Neural cell (in vitro differentiated cells): ENCODE measurements at regions not wholly inside any gene's neighbourhood (a gene's known extent, or its start where the extent isn't known, plus 50 kb on each side); places are given as distances from the start of the nearest gene placed in this dataset.

ENCODE experiments used
- H2AFZ ChIP-seq: fragments of 200-600, 300-800 bp; sonication (generic), shearing (Covaris generic); 2 replicates; pipeline ENCODE4 v1.6.0; 2014; ENCODE audit warnings: low read depth, mild to moderate bottlenecking, antibody characterized with exemption, low read length, moderate library complexity
- H3F3A ChIP-seq: fragments of 200-600 bp; shearing (Covaris generic); 2 replicates; pipeline ENCODE4 v1.6.1; 2016; ENCODE audit warnings: mild to moderate bottlenecking, moderate library complexity, mixed read lengths, antibody characterized with exemption, low read length; ENCODE audit not compliant: insufficient read depth, poor library complexity, severe bottlenecking
- H3K27ac ChIP-seq: fragments of 200-600, 300-800 bp; sonication (generic), shearing (Covaris generic); 2 replicates; pipeline ENCODE4 v1.5.1; 2014; ENCODE audit warnings: mild to moderate bottlenecking, low read length, moderate library complexity
- H3K27me3 ChIP-seq: fragments of 300-800, 200-600 bp; sonication (generic), shearing (Covaris generic); 2 replicates; pipeline ENCODE4 v1.6.0; 2014; ENCODE audit warnings: mild to moderate bottlenecking, low read depth, low read length, moderate library complexity; ENCODE audit not compliant: insufficient read depth
- H3K36me3 ChIP-seq: fragments of 300-800, 200-600 bp; sonication (generic), shearing (Covaris generic); 2 replicates; pipeline ENCODE4 v1.5.1; 2014; ENCODE audit warnings: mild to moderate bottlenecking, antibody characterized with exemption, low read length, moderate library complexity; ENCODE audit not compliant: insufficient read depth
- H3K4me2 ChIP-seq: fragments of 300-800, 200-600 bp; sonication (generic), shearing (Covaris generic); 2 replicates; pipeline ENCODE4 v1.6.0; 2014; ENCODE audit warnings: mild to moderate bottlenecking, low read length
- H3K4me3 ChIP-seq: fragments of 300-800, 200-600 bp; sonication (generic), shearing (Covaris generic); 2 replicates; pipeline ENCODE4 v1.5.1; 2014; ENCODE audit warnings: mild to moderate bottlenecking, low read length, moderate library complexity
- H3K79me2 ChIP-seq: fragments of 200-600 bp; shearing (Covaris generic); replicated peaks from 2 replicates; pipeline ENCODE4 v1.6.0; 2014; ENCODE audit warnings: mild to moderate bottlenecking, low read length, moderate library complexity; ENCODE audit not compliant: insufficient read depth
- H3K9ac ChIP-seq: fragments of 300-800, 200-600 bp; sonication (generic), shearing (Covaris generic); 2 replicates; pipeline ENCODE4 v1.6.1; 2016; ENCODE audit warnings: mild to moderate bottlenecking, low read length, mixed read lengths
- H3K9me2 ChIP-seq: fragments of 200-600 bp; shearing (Covaris generic); 2 replicates; pipeline ENCODE4 v1.6.1; 2016; ENCODE audit warnings: mild to moderate bottlenecking, low read length, mixed read lengths; ENCODE audit not compliant: insufficient read depth
- H3K9me3 ChIP-seq: fragments of 200-600, 300-800 bp; sonication (generic), shearing (Covaris generic); 2 replicates; pipeline ENCODE4 v1.6.1; 2016; ENCODE audit warnings: mild to moderate bottlenecking, mixed run types, low read length, moderate library complexity, mixed read lengths
- H4K20me1 ChIP-seq: fragments of 200-600 bp; shearing (Covaris generic); 2 replicates; pipeline ENCODE4 v1.6.1; 2016; ENCODE audit warnings: mild to moderate bottlenecking, mixed run types; ENCODE audit not compliant: insufficient read depth
- CTCF ChIP-seq: fragments of 450-650 bp; IDR thresholded peaks from 2 replicates; pipeline ENCODE4 v1.5.1; 2014; ENCODE audit warnings: antibody characterized with exemption, mild to moderate bottlenecking, moderate library complexity; ENCODE audit not compliant: poor library complexity, severe bottlenecking
- EP300 ChIP-seq: fragments of 450-650 bp; conservative IDR thresholded peaks from 2 replicates; pipeline ENCODE4 v1.6.1; 2014; ENCODE audit warnings: antibody characterized with exemption, mild to moderate bottlenecking, moderate library complexity; ENCODE audit not compliant: poor library complexity, severe bottlenecking
- EZH2 ChIP-seq: fragments of 200-600, 300-800 bp; shearing (Covaris generic), sonication (generic); IDR thresholded peaks from 2 replicates; pipeline ENCODE4 v1.6.1; 2014; ENCODE audit warnings: antibody characterized with exemption, low read length, borderline replicate concordance, mild to moderate bottlenecking; ENCODE audit not compliant: insufficient read depth, poor library complexity, severe bottlenecking
- MXI1 ChIP-seq: fragments of 450-650 bp; conservative IDR thresholded peaks from 2 replicates; pipeline ENCODE4 v1.6.1; 2014; ENCODE audit warnings: antibody characterized with exemption, mild to moderate bottlenecking; ENCODE audit not compliant: poor library complexity, severe bottlenecking
- POLR2AphosphoS5 ChIP-seq: IDR thresholded peaks from 2 replicates; pipeline ENCODE4 v1.6.1; 2012
- RAD21 ChIP-seq: fragments of 450-650 bp; conservative IDR thresholded peaks from 2 replicates; pipeline ENCODE4 v1.6.1; 2014; ENCODE audit warnings: antibody characterized with exemption, mild to moderate bottlenecking, moderate library complexity
- REST ChIP-seq: IDR thresholded peaks from 2 replicates; pipeline ENCODE4 v1.6.1; 2012; ENCODE audit warnings: borderline replicate concordance
- SMC3 ChIP-seq: fragments of 450-650 bp; conservative IDR thresholded peaks from 2 replicates; pipeline ENCODE4 v1.6.1; 2014; ENCODE audit warnings: antibody characterized with exemption, mild to moderate bottlenecking, moderate library complexity; ENCODE audit not compliant: poor library complexity
- TAF1 ChIP-seq: IDR thresholded peaks from 2 replicates; pipeline ENCODE4 v1.6.1; 2012; ENCODE audit warnings: low read depth

- no peak overlapping the region for H2AFZ ChIP-seq
- H3F3A ChIP-seq, result no peaks in the 10 kb centered on the region
- H3K27me3 ChIP-seq, result no peaks in the 10 kb centered on the region
- H3K79me2 ChIP-seq, result no peaks in the 10 kb centered on the region
- TF ChIP-seq REST (no peak), CTCF (no peak), TAF1 (no peak), SMC3 (no peak), RAD21 (no peak), EP300 (no peak), EZH2 (no peak), POLR2AphosphoS5 (no peak), MXI1 (no peak)
- H4K20me1 ChIP-seq, result no peaks in the 10 kb centered on the region
- no peaks in the 10 kb centered on the region for H3K9me2 ChIP-seq
- no peak overlapping the region for H3K4me3 ChIP-seq
- H3K9me3 ChIP-seq, result no peaks in the 10 kb centered on the region
- H3K36me3 ChIP-seq, result no peaks in the 10 kb centered on the region
- no peak overlapping the region for H3K9ac ChIP-seq
- H3K4me2 ChIP-seq, result no peak overlapping the region
- H3K27ac ChIP-seq, result no peak overlapping the region
These were observed 69.4 kb upstream of the MYLIP start for GRCh38 chr6:16059496-16059895.

- no peaks in the 10 kb centered on the region for H3K27me3 ChIP-seq
- H3K36me3 ChIP-seq, result no peaks in the 10 kb centered on the region
- no peaks in the 10 kb centered on the region for H3F3A ChIP-seq
- no peak overlapping the region for H2AFZ ChIP-seq
- H4K20me1 ChIP-seq, result no peaks in the 10 kb centered on the region
- no peak overlapping the region for H3K4me3 ChIP-seq
- H3K79me2 ChIP-seq, result no peaks in the 10 kb centered on the region
- H3K9ac ChIP-seq, result no peak overlapping the region
- H3K9me3 ChIP-seq, result no peaks in the 10 kb centered on the region
- TF ChIP-seq RAD21, result no peak
- no peak for TF ChIP-seq EZH2
- no peak for TF ChIP-seq EP300
- TF ChIP-seq REST, result no peak
- no peak for TF ChIP-seq MXI1
- TF ChIP-seq POLR2AphosphoS5, result no peak
- no peak for TF ChIP-seq CTCF
- no peaks in the 10 kb centered on the region for H3K9me2 ChIP-seq
- H3K27ac ChIP-seq, result no peak overlapping the region
- no peak overlapping the region for H3K4me2 ChIP-seq
These were observed 69.9 kb upstream of the MYLIP start for GRCh38 chr6:16058929-16059345.
